C4-2B (cell line): ENCODE measurements at regions not wholly inside any gene's neighbourhood (a gene's known extent, or its start where the extent isn't known, plus 50 kb on each side); places are given as distances from the start of the nearest gene placed in this dataset.

Experiments used
- ZFX ChIP-seq: fragments of 450-650 bp; IDR thresholded peaks from 2 replicates; pipeline ENCODE4 v1.6.1; 2017
- TF ChIP-seq, protein P1 (sequence below): fragments of 450-650 bp; conservative IDR thresholded peaks from 2 replicates; pipeline ENCODE4 v1.5.1; 2017; ENCODE audit warnings: mild to moderate bottlenecking

DNA sequence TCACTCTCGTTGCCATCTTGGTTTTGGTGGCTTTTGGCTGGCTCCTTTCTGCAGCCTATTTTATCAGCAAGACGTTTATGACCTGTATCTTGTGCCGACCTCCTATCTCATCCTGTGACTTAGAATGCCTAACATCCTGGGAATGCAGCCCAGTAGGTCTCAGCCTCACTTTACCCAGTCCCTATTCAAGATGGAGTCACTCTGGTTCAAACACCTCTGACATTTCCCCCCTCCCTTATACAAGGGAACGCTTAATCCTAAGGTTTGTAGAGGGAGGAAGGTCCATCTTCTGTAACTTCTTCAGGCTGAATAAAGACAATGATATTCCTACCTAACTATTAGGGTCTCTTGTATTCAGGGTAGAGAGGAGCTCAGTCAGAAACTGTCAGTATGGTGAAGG lies 79.3 kb upstream of the SPANXB1 start:
- TF ChIP-seq, protein P1, sequence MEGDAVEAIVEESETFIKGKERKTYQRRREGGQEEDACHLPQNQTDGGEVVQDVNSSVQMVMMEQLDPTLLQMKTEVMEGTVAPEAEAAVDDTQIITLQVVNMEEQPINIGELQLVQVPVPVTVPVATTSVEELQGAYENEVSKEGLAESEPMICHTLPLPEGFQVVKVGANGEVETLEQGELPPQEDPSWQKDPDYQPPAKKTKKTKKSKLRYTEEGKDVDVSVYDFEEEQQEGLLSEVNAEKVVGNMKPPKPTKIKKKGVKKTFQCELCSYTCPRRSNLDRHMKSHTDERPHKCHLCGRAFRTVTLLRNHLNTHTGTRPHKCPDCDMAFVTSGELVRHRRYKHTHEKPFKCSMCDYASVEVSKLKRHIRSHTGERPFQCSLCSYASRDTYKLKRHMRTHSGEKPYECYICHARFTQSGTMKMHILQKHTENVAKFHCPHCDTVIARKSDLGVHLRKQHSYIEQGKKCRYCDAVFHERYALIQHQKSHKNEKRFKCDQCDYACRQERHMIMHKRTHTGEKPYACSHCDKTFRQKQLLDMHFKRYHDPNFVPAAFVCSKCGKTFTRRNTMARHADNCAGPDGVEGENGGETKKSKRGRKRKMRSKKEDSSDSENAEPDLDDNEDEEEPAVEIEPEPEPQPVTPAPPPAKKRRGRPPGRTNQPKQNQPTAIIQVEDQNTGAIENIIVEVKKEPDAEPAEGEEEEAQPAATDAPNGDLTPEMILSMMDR: no peak
- no peak for TF ChIP-seq ZFX
